DMS 273 (cell line): ENCODE measurements at regions not wholly inside any gene's neighbourhood (a gene's known extent, or its start where the extent isn't known, plus 50 kb on each side); places are given as distances from the start of the nearest gene placed in this dataset.
"Not testable (repeated sequence)": the region's sequence is repeated elsewhere in the genome, so short reads cannot be mapped to it uniquely, and the experiment has no call there.

Experiments
- DNase-seq: peaks from one replicate; lab custom pipeline; 2025; ENCODE audit not compliant: unreplicated experiment; lab: John Stamatoyannopoulos, UW

DNA sequence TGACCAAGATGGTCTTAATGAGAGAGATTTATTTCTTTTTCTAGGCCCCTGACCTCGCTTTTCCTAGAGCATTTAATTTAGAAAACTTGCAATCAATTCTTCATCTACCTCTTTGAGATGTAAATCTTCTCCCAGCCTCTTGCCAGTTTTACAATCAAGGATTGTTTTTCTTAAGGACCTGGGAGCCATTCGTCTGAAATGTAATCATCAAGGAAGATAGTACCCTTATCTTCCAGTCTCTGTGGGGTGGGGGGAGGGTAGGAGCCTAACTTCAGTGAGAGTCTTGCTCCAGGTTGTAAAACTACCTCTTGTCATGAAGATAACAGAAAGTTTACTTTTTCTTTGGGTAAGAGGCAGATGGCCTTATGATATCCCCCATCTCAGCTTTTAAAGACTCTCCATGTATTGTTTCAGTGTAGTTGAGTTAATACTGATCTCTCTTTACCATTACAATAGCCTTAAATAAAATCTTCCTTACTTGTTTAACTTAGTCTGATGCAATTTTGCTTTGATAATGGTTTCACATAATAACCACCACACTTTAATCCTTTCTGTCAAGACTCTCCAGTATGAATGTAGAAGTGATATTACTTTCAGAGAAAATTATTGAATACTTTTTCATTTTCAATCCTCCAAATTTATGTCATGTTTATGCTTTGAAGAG, 110.2 kb upstream of the CPHXL start:
- DNase-seq, result no peak

DNA sequence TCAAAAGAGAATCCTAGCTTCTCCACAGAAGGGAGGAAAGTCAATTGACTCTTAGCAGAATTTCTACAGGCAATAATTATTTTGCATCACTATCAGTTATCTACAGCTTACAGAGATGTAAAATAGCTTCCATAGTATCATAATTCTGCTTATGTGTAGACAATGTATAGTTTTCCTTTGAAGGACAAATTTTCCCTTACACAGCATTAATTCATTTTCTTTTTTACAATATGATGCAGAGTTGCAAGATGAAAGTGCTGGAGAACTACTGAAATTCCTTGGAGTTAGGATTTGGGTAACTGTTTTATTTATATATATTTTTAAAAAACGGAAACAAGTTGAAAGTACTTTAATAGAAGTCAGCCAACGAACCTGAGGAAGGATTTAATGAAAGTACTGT, 111.0 kb upstream of the CPHXL start:
- DNase-seq, result no peak

GRCh38 chr16:75837681-75838080, 111.4 kb upstream of the CPHXL start:
- DNase-seq, result no peak

- DNase-seq, result no peak
Measured at GRCh38 chr16:75841517-75841916, 115.2 kb upstream of the CPHXL start.

DNA sequence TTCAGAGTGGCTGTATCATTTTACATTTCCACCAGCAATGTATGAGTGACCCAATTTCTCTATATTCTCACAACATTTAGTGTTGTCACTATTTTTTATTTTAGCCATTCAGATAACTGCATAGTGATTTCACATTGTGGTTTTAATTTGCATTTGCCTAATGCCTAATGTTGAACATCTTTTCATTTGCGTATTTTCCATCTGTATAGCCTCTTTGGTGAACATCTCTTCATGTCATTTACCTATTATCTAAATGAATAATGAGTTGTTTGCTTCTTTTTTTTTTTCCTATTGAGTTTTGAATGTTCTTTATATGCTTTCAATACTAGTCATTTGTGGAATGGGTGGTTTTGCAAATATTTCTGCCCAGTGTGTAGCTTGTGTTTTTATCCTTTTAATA, 120.9 kb upstream of the CPHXL start:
- DNase-seq, result no peak

DNA sequence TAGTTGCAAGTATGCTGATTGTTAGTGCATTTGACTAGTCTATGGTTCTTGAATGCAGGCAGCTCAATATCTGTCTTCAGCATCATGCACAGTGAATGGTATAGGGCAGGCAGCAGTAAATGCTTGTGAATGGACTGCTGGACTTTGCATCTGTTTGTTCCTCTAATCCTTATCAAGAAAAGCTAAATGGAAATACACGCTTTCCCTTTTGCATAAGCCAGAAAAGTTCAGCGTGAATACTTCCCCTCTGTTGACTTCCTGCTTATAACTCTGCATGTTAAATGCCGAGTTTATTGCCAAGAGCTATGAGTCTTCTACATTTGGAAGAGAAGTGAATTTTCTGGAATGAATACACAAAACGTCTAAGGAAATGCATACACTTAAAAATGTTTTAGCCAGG, 127.9 kb upstream of the CPHXL start:
- DNase-seq, result no peak

DNA sequence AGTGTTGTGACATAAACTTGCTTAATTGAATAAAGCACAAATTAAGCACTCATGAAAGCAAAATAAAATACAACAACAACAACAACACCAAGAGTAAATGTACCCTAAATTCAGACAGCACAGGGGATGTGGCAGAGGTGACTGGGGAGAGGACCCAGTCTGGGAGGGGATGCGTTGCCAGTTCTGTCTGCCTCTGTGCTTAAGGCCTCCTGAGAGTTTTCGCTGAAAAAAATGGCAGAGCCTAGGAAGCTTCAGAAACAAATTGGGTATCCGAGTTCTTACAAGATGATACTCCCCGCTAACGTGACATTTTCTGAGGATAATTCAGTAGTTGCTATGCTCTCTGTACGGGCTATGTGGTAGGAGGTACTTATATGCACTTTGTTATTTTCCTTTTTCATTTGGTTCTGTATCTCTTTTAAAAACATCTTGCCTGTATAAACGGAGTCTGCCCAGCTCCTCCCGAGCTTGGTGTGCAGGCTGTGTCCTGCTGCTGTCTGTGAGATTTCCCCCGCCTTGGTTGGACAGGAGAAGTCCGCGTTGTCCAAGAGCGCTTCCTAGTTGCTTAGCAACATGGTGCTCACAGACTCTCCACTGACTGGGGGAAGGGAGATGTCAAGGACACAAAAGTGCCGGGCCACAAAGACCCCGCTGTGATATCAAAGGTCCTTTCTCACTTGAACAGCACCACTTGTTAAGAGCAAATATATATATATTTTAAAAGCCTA, 134.2 kb upstream of the CPHXL start:
- peak; percentile 83 for DNase-seq

DNA sequence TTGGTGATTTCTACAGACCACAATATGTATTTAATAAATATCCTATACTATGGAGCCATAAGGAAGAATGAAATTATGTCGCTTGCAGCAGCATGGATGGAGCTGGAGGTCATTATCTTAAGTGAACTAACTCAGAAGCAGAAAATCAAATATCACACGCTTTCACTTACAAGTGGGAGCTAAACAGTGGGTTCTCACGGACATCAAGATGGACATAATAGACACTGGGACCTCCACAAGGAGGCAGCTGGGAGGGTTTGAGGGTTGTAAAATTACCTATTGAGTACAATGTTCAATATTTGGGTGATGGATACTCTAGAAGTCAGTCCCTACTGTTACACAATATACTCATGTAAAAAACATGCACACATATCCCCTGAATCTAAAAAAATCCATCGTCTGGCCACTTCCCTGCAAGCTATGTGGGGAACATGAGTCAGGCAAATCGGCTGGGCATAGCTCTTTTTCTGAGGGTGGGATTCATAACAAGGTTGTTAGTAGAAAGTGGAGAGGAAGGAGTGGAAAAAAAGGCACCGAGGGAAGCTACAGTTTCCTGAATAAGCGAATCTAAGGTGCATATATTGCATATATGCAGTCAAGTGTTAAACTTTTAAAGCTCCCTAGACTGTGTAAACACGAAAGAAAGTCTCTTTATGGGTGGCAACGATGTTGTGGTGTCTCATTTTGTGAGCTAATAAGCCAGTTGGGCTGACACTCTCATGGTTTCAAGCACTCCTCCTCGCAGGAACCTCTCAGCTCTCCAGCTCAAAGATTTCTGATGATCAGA, 135.2 kb upstream of the CPHXL start:
- DNase-seq, result peak; percentile 6

DNA sequence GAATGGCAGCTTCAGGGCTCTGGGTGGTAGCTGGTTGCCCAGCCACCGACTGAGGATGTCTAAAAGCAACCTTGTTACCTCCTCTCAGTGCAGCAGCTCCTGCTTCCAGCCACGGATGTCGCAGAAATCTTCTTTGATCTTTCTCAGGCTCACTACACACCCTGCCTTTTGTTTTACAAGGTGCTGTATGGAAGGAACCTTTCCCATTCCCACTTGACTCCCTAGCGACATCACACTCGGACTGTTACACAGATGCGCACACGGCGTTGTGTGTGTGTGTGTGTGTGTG, 135.8 kb upstream of the CPHXL start:
- no peak for DNase-seq

DNA sequence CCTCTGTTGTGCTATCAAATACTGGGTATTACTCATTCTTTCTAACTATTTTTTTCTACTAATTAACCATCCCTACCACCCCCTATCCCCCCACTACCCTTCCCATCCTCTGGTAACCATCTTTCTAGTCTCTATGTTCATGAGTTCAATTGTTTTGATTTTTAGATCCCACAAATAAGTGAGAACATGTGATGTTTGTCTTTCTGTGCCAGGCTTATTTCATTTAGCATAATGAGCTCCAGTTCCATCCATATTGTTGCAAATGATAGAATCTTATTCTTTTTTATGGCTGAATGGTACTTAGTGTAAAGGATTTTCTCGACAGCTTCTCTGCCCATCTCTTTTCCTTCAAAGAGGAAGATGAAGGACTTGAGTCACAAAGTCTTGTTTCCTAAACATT, 138.0 kb upstream of the CPHXL start:
- DNase-seq, result no peak

DNA sequence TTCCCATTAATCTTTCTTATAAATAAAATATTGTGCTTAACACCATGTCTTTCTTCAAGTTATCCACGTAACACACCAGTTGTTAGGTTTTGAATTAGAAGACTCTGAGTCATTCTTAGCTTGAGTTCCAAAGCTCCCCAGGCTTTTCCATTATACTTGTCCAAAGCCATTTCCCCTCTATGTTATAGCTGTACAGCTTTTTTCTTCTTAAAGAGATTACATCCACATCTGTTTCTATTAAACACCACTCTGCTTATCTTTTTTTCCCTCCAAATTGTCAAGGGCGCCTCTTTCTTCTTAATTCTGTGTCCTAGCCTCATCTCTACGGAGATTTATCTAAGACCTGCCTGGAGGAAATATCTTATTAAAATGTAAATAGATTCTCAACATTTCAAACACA, 139.4 kb upstream of the CPHXL start:
- DNase-seq, result no peak

DNA sequence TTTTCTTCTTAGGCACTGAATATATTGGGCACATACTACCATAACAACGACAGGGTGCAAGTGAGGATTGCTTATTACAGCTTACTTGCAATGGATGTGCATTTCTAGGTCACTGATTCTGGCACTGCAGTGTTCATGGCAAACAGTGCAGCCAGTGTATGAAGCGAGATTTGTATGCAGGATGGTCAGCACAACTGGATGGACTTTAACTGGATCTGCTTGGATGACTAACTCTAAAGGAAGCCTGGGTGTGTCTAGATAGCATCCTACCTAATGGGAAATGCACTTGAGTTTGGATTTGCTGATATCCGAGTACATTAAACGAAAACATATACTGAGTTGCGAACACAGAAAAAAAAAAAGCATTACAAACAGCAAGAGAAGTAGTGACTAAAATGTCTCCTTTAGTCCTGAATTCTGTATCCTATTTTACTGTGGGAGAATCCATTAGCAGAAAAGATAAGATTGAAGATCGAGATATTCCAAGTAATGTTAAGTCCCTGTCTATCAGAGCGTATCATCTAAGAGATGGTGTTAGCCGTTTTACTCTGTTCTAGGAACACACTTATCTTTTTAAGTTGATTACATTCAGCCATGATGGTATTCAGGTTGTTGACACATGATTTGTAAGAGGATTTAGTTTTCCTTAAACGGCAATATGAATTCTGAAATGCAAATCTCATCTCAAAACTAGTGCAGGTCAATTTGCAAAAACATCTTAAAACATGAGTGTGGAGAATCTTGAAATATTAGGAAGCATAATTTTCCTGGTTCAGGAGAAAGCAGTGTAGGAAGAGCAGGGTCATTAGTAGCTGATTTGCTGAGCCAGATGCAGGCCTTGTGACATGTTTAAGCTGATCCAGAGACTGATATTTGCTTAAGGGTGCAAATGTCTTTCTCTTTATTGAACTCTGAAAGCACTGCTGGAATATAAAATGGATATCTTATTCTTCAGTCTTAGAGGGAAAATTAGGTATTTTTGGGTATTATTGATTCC, 142.6 kb upstream of the CPHXL start:
- DNase-seq, result no peak

GRCh38 chr16:75881280-75881679, 155.0 kb upstream of the CPHXL start:
- not testable (repeated sequence) for DNase-seq

- no peak for DNase-seq
Measured at GRCh38 chr16:75899163-75899562, 172.9 kb upstream of the CPHXL start.

DNA sequence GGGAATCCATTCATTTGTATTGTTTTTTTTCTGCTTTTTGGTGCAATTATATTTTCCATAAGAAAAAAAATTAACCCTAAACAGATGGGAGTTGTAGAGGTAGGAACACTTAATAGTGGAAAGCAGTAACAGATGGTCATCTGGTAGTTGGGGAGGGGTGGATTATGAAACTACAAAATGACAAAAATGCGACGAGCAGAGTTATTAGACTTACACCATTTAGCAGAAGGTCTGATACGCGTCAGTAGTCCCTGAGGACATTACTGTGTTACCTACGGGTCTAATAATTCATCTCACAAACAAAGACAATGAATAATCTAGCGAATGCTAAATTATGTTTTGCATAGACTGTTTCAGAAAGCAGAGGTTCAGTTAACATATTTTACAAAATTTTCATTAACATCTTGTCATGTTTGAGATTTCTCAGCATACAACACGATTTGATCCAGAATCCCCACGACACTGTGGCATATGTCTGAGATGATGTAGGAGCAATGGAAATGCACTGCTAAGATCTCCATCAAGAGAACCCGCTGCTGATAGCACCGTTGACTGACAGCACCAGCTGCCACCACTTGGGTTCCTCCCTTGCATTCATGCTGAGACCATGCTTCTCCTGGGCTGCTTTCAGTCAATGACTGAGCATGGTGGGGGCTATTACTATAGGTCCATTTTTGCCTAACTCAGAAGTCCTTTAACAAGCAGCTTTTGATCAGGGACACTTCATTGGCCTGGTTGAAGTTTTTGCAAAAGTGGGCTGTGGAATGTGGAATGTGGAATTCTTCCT, 182.2 kb upstream of the CPHXL start:
- DNase-seq, result peak; percentile 92

DNA sequence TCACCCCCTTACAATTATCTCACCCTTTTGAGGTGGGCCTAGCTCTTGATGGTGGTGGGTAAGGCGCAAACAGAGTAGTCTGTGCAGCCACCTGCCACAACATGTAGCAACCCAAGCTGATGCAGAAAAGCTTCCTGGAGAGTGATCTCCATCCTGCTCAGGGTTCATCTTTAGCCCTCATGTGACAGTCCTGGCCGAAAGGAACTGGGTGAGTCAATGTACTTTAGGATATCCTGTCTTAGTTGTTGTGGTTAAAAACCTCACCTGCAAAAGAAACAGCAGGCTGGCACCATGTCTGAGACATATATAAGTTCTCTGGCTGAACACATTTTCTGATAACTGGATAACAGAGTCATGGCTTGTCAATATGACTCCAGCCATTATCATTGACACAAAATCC, 183.5 kb upstream of the CPHXL start:
- no peak for DNase-seq

GRCh38 chr16:75911896-75912295, 185.6 kb upstream of the CPHXL start:
- no peak for DNase-seq

GRCh38 chr16:75913958-75914357, 187.7 kb upstream of the CPHXL start:
- DNase-seq, result peak; percentile 45

- no peak for DNase-seq
Measured at GRCh38 chr16:75916451-75916850, 190.2 kb upstream of the CPHXL start.

GRCh38 chr16:75918109-75918508, 191.8 kb upstream of the CPHXL start:
- no peak for DNase-seq
